GM21526 (cell line): ENCODE measurements at regions not wholly inside any gene's neighbourhood (a gene's known extent, or its start where the extent isn't known, plus 50 kb on each side); places are given as distances from the start of the nearest gene placed in this dataset.

Experiments used
- ATAC-seq: cut with Tn5 transposase; IDR thresholded peaks from one replicate; pipeline ENCODE4 v1.9.1; 2021; ENCODE audit warnings: moderate library complexity; ENCODE audit not compliant: unreplicated experiment, low FRiP score

DNA sequence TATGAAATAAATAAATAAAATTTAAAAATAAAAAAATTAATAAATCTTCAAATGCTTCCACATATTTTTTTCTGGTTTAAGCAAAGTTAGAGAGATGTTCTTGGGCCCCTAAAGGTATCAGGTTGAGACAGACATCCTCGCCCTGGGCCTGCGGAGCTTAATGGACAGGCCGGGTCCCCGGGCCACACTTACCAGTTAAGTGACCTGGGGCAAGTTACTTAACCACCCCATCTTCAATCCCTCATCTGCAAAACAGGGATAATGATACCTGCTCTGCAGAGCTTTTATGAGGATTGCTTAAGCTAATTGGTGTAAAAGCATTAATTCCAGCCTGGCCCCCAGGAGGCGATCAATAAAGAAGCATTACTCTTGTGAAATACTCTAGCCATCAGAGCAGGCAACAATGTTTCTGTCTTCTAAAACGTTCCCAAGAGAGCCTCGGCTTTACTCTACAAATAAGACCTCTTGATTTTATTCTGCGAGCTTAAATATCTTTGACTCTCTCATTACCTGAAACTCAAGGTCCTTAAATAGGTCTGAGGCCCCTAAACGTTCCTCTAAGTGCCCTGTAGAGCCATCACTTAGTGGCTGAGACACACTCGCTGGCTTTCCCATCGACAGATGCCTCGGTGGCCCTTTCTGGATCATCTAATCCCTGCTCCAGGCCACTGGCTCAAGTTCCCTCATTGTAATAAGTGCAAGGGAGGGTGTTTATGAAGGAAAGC lies 81.1 kb upstream of the DIO3 start:
- ATAC-seq = no peak

GRCh38 chr14:101480747-101481530 lies 80.4 kb upstream of the DIO3 start:
- no peak for ATAC-seq

- no peak for ATAC-seq
Observed at GRCh38 chr14:101481557-101481956, 79.7 kb upstream of the DIO3 start.

- no peak for ATAC-seq
Observed at GRCh38 chr14:101482066-101482465, 79.2 kb upstream of the DIO3 start.

DNA sequence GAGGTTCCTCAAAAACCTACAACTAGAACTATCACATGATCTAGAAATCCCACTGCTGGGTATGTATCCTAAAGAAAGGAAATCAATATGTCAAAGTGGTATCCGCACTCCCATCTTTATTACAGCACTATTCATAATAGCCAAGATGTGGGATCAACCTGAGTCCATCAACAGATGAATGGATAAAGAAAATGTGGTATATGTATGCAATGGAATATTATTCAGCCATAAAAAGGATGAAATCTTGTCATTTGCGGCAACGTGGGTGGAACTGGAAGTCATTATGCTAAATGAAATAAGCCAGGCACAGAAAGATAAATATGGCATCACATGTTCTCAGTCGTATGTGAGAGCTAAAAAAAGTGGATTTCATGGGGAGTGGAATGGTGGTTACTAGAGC lies 77.5 kb upstream of the DIO3 start:
- no peak for ATAC-seq

DNA sequence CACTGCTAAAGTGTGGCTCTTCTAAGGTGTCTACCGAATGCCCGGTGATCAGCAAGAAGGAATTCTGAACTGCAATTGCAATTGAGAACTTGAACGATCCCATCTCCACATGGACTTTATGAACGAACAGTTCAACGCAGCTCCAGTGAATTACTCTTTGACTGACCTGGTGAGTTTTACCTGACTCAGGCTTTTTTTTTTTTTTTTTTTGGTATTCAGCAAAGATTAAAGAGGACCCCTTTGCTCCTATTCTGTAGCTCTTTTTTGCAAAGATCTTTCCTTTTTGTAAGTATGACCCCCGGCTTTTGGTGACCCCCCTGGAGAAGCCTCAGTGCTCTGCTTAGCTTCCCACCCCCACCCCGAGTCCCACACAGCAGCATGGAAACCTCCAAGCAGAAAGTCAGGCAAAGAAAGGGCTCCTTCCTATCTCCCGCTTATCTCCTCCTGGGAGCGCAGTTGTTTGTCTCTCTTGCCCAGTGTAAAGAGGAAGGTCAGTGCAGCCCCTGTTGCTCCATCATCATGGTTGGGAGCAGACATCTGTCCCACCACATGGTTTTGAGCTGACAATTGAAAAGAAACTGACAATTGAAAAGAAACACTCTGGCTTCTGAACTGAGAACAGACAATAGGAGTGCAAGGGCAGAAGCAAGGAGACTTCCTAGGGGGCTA lies 72.1 kb upstream of the DIO3 start:
- no peak for ATAC-seq

GRCh38 chr14:101490771-101491170 lies 70.5 kb upstream of the DIO3 start:
- ATAC-seq = no peak

GRCh38 chr14:101491841-101492240 lies 69.5 kb upstream of the DIO3 start:
- no peak for ATAC-seq

- ATAC-seq = no peak
Observed at GRCh38 chr14:101492716-101493115, 68.6 kb upstream of the DIO3 start.

DNA sequence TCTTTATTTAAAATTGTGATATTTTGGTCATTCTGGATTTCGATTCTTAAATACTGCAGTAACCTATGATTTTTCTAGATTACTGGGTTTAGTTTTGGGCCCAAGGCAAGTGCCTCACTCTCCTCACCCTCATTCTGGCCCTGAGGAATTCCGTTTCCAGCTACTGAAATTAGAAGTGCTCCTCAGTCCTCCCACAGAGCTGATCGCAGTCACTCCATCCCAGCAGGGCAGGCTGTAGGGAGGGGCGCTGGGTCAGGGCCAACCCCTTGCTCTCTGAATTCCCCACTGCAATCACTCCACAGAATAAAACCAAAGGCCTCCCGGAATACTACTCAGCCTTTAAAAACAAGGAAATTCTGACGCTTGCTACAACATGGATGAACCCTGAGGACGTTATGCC lies 66.5 kb upstream of the DIO3 start:
- ATAC-seq = no peak

- no peak for ATAC-seq
Observed at GRCh38 chr14:101495284-101495683, 66.0 kb upstream of the DIO3 start.

DNA sequence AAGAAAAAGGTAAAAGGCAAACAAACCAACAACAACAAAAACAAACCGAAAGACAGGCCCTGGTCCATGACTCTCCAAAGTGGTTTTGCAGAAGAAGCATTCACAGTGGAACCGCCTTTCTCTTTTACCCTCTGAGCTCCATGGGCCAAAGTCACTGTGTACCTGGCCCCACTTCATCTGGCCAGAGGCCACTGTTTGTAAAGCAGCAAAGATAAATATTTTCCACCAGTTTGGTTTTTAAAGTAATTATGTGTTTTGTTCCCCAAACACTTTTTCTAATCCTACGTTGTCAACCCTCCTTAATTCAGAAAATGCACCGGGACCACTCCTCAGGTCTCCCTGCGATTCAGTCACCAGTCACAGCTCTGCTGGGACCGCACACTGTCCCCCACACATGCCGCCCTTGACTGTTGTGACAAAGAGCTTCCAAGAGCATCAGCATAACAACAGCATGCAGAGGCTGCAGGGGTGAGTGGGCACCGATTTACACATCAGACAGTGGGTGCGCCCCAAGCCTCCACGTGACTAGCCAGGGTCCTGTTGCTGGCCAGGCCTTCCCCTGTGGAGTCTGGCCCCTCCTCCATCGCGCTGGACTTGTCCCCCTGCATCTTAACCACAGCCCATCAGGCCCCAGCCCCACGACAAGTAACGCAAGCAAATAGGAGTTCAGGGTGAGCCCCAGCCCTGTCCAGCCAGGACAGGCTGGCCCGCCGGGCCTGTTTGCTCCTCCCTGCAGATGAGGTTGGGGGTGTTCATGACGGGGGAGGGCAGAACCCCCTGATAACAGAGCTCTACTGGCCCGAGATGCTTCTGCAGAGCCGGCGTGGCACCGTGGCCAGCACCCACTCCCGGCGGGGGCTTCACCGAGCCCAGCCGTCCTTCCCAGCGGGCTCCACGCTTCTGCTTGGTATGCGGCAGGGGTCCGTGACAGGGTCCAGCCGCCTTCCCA lies 65.2 kb upstream of the DIO3 start:
- no peak for ATAC-seq

- no peak for ATAC-seq
Observed at GRCh38 chr14:101496776-101497683, 64.3 kb upstream of the DIO3 start.

DNA sequence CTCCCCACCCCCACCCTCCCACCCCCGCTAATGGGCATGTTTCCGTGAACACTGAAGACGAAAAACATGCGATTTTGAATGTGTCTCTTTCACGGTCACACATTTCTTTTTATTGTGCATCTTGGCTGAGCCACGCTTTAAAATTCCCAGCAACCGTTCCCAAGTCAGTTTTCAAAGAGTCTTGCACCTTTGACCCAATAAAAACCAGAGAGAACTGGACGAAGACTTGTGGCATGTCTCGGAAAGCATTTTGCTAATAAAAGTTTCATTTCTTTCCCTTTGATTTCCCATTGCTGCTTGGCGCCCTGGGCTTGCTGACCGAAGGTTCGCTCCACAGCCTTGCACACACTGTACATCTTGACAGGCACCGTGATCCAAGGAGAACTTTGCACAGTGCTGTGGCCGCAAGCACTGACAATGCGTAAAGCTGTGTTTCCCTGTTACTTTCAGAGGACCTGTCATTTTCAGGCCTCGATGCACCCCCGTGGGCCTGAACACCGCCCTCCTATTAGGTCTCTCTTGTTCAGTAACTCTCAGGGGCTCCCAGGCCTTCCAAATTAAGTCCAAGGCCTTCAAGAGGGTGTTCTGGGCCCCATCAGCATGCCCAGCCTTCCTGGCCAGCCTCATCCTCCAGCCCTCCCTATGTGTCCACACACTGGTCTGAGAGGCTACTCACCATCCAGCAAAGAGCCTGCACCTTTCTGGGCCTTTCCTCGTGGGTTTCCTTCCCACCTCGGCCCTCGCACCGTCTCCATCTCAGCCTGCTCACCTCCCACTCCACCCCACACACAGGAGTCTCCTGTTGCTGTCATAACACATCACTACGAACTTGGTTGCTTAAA lies 63.4 kb upstream of the DIO3 start:
- ATAC-seq = no peak

DNA sequence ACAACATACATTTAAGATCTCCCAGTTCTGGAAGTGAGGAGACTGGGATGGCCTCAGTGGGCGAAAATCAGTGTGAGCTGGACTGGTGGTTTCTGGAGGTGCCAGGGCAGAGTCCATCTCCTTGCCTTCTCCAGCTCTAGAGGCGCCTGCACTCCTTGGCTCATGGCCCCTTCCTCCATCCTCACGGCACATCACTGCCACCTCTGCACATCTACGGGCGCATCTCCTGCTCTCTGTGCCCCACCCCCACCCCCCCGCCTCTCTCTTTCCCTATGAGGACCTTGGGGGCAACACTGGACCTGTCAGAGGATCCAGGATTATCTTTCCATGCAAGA lies 62.8 kb upstream of the DIO3 start:
- ATAC-seq = no peak

DNA sequence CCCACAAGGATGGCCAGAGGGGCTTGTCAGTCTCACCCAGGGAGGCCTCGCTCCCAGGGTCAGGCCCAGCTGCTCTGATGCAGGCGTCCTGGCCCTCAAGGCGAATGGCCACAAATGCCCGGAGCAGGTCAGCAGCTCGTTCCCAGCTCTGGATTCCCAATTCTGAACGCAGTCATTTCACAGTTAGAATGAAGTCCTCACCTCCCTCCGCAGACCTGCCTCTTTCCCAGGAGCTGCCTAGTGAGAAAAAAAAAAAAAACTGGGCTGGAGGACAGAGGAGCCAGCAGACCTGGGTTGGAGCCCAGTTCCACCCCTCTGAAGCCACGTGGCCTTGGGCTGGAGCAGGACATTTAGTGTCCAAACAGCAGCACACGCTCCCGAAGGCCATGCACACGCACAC lies 62.2 kb upstream of the DIO3 start:
- ATAC-seq = no peak

DNA sequence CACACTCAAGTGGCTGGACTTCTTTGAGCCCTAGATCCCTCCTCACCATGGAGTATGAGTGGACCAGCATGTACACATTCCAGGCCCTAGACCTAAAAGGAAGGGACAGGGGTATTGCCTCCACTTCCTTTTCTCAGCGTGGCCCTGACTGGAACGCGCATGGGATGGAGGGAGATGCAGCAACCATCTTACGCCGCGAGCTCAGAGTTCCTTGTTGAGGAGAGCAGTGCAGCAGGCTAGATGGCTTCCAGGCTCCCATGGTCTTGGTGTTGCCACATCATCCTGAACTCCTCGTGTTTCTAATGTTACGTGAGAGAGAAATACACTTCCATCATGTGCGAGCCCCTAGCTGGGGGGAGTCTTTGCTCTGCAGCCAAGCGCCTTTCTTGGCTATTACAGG lies 61.8 kb upstream of the DIO3 start:
- ATAC-seq = no peak

GRCh38 chr14:101500061-101500460 lies 61.2 kb upstream of the DIO3 start:
- ATAC-seq = no peak

- no peak for ATAC-seq
Observed at GRCh38 chr14:101500681-101501080, 60.6 kb upstream of the DIO3 start.
